Fibroblast of pulmonary artery (primary cell): ENCODE measurements at regions not wholly inside any gene's neighbourhood (a gene's known extent, or its start where the extent isn't known, plus 50 kb on each side); places are given as distances from the start of the nearest gene placed in this dataset.

ENCODE experiments used
- DNase-seq: peaks from one replicate; pipeline ENCODE4 v3.0.0-alpha.2; 2010; ENCODE audit warnings: low read depth
- H3K4me3 ChIP-seq: replicated peaks from 2 replicates; pipeline ENCODE4 v1.5.1; 2011; ENCODE audit warnings: low read depth, mild to moderate bottlenecking, control low read depth, low read length, moderate library complexity
- TF ChIP-seq, protein P1 (sequence below): IDR thresholded peaks from 2 replicates; pipeline ENCODE4 v1.5.1; 2011; ENCODE audit warnings: mild to moderate bottlenecking, control low read depth, low read length, inconsistent platforms; ENCODE audit errors: missing control alignments

DNA sequence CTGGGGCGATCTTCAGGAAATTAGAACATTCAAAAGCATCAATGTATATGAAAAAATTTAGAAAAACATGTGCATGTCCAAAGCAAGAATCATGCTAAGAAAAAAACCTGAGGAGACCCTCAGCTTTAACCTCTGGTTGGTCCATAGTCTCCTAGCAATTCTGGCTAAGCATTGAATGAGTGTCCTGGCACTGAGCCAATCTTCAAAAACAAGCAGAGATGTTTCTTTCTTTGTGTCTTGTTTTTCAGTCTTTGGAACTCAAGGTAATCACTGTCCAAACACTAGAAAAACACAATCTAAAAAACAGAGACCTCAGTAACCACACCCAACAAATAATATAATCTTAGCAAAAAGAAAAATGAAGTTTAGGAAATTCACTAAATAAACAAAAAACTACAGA lies 205.4 kb upstream of the CARD18 start:
- TF ChIP-seq, protein P1, sequence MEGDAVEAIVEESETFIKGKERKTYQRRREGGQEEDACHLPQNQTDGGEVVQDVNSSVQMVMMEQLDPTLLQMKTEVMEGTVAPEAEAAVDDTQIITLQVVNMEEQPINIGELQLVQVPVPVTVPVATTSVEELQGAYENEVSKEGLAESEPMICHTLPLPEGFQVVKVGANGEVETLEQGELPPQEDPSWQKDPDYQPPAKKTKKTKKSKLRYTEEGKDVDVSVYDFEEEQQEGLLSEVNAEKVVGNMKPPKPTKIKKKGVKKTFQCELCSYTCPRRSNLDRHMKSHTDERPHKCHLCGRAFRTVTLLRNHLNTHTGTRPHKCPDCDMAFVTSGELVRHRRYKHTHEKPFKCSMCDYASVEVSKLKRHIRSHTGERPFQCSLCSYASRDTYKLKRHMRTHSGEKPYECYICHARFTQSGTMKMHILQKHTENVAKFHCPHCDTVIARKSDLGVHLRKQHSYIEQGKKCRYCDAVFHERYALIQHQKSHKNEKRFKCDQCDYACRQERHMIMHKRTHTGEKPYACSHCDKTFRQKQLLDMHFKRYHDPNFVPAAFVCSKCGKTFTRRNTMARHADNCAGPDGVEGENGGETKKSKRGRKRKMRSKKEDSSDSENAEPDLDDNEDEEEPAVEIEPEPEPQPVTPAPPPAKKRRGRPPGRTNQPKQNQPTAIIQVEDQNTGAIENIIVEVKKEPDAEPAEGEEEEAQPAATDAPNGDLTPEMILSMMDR: no peak
- no peak overlapping the region for H3K4me3 ChIP-seq
- DNase-seq: peak; percentile 4

DNA sequence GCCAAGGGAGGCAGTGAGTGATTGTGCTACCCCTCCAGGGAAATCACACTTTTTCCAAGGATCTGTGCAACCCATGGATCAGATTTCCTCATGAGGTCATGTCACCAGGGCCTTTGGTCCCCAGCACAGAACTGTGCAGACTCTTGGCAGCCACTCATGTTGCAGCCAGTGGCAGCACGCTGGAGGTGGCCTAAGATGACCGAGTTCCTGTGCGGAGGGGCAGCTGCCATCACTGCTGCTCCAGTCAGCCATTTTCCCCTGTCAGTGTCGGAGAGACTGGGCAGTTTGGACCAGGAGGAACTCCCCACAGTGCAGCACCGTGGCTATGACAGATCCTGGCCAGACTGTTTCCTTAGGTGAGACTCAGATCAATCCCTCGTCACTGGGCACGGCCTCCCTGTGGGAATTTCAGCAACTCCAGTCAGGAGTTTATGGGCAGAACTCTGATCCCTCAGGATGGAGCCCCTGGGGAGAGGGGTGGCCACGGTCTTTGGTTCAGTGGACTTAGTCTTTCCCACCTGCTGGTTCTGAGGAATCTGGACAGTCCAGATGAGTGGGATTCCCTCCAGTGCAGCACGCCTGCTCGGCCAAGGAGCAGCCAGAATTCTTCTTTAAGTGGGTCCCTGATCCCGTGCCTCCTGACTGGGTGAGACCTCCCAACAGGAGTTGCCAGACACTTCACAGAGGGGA lies 194.6 kb upstream of the CARD18 start:
- TF ChIP-seq, protein P1: no peak
- H3K4me3 ChIP-seq: no peak overlapping the region
- DNase-seq: no peak

DNA sequence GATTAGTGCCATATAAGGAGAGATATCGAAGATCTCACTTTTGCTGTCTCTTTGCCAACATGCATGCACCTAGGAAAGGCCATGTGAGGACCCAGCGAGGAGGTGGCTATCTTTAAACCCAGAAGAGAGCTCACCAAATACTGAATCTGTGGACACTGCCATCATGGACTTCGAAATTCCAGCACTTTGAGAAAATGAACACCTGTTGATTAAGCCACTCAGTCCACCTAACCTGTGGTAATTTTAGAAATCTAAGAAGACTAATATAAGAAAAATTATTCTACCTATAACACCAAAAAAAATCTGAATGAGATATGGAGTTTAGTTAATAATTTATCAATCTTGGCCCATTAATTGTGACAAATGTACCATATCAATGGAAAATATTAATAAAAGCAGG lies 193.6 kb upstream of the CARD18 start:
- no peak for DNase-seq
- no peak overlapping the region for H3K4me3 ChIP-seq
- TF ChIP-seq, protein P1: no peak

DNA sequence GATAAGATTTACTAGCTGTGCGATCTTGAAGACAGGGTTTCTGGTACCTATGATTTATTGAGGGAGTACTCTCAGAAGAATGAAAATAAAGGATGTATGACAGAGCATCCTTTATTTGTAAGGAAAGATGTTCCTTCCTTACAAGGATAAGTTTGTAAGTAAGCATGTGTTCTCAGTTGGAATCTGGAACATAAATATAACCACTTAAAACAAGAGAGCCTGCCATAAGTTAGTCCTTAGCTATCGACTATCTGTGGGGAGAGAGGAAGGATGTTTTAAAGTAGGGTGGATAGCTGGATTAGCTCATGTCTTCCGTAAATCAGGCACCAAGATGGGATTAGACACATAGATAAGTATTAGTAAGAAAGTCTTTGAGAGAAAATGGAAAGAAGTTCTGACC lies 192.6 kb upstream of the CARD18 start:
- DNase-seq: no peak
- no peak overlapping the region for H3K4me3 ChIP-seq
- TF ChIP-seq, protein P1: no peak

DNA sequence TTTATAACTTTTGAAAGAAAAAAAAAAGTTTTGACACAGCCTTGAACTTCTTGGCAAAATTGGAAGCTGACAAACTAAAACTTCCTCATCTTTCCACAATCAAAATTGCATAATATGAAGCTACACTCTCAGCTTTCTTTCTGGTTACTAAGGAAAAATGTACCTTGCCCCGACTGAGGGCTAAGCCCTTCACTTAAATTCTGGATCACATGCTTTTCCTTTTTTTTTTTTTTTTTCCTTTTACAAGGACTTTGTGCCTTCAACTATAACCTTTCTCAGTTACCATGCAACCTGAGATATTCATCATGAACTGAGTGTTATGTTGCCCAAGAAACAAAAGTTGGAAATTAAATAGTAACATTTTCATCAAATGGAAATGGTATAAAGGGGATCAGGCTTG lies 188.5 kb upstream of the CARD18 start:
- DNase-seq: no peak
- no peak overlapping the region for H3K4me3 ChIP-seq
- TF ChIP-seq, protein P1: no peak

DNA sequence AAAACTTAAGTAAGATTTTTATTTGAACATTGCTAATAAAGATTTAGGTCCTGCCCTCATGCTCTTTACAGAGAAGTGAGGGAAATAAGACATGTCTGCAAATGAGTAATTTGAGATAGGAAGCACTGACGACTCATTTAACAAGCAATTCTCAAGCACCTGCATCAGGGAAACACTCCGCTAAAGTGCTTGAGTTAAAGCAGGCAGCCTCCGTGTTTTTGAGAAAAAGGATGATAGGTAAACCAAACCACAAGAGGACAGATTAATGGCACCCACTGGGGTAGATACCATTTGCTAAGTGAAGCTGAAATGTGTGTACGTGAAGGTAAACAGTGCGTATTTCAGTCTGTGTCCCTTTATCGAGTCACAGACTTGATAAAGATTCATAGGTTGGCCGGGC lies 184.6 kb upstream of the CARD18 start:
- DNase-seq: no peak
- TF ChIP-seq, protein P1: no peak

DNA sequence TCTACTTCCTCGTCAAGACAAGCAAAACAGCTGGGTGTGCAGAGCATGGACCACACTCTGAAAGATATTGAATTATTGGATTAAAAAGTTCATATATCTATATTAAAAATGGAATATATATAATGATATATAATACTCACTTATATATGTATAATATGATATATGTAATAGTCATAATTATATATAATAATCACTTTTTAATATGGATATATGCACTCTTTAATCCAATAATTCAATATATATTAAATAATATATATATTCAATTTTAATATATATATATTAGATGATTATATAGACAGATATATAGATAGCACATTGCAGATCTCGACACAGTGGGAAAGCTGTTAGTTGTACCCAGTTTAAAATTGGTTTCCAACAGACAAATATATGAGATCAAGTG lies 182.1 kb upstream of the CARD18 start:
- no peak overlapping the region for H3K4me3 ChIP-seq
- no peak for DNase-seq
- TF ChIP-seq, protein P1: no peak

More for the DNA sequence above, 184.6 kb upstream of the CARD18 start:
- no peak overlapping the region for H3K4me3 ChIP-seq
